ENCODE measurements at regions not wholly inside any gene's neighbourhood (a gene's known extent, or its start where the extent isn't known, plus 50 kb on each side); places are given as distances from the start of the nearest gene placed in this dataset.
A peak's percentile ranks its signal among the peaks of the same experiment; 100 is the strongest.

GRCh38 chr17:51397361-51398127 lies 137.2 kb downstream of the UTP18 start:
- no peak overlapping the region for H3K27ac Mint-ChIP-seq
- no peak for DNase-seq
- no peak overlapping the region for H3K4me3 Mint-ChIP-seq
- H3K4me1 Mint-ChIP-seq = no peaks in the 10 kb centered on the region
- H3K27me3 Mint-ChIP-seq = peaks cover 9 to 30% (median 17%) of the 10 kb centered on the region in 3 donors
- ATAC-seq (ENCODE audit: low read depth in 2 of 2) = no peak
- H3K36me3 Mint-ChIP-seq = no peaks in the 10 kb centered on the region
- peaks cover 0 to 1% (median 0%) of the 10 kb centered on the region in 7 donors for H3K9me3 Mint-ChIP-seq

- no peak for DNase-seq
- no peaks in the 10 kb centered on the region for H3K4me1 Mint-ChIP-seq
- ATAC-seq (ENCODE audit: low read depth in 2 of 2) = no peak
- H3K9me3 Mint-ChIP-seq = peaks cover 0 to 1% (median 0%) of the 10 kb centered on the region in 7 donors
- peaks cover 9 to 30% (median 21%) of the 10 kb centered on the region in 3 donors for H3K27me3 Mint-ChIP-seq
- H3K4me3 Mint-ChIP-seq = no peak overlapping the region
- no peaks in the 10 kb centered on the region for H3K36me3 Mint-ChIP-seq
- no peak overlapping the region for H3K27ac Mint-ChIP-seq
These were observed 137.8 kb downstream of the UTP18 start for GRCh38 chr17:51398128-51398525.

GRCh38 chr17:51398687-51399086 lies 138.3 kb downstream of the UTP18 start:
- DNase-seq (no peak), ATAC-seq (ENCODE audit: low read depth in 2 of 2) (no peak)
- Mint-ChIP-seq H3K4me3 (no peak overlapping the region), H3K4me1 (no peaks in the 10 kb centered on the region), H3K9me3 (peaks cover 0 to 1% (median 0%) of the 10 kb centered on the region in 7 donors), H3K27me3 (peaks cover 9 to 29% (median 25%) of the 10 kb centered on the region in 3 donors), H3K36me3 (no peaks in the 10 kb centered on the region), H3K27ac (no peak overlapping the region)

- H3K27me3 Mint-ChIP-seq = peaks cover 9 to 36% (median 34%) of the 10 kb centered on the region in 3 donors
- H3K9me3 Mint-ChIP-seq = peaks cover 0 to 1% (median 0%) of the 10 kb centered on the region in 7 donors
- no peaks in the 10 kb centered on the region for H3K4me1 Mint-ChIP-seq
- DNase-seq (no peak), ATAC-seq (ENCODE audit: low read depth in 2 of 2) (no peak)
- H3K4me3 Mint-ChIP-seq = no peak overlapping the region
- H3K27ac Mint-ChIP-seq = no peak overlapping the region
- H3K36me3 Mint-ChIP-seq = no peaks in the 10 kb centered on the region
These were observed 140.9 kb downstream of the UTP18 start for GRCh38 chr17:51401279-51401678.

GRCh38 chr17:51402899-51403298 lies 142.6 kb downstream of the UTP18 start:
- no peak overlapping the region for H3K4me3 Mint-ChIP-seq
- peaks cover 0 to 4% (median 0%) of the 10 kb centered on the region in 7 donors for H3K9me3 Mint-ChIP-seq
- H3K27ac Mint-ChIP-seq = no peak overlapping the region
- ATAC-seq (ENCODE audit: low read depth in 2 of 2) = no peak
- no peaks in the 10 kb centered on the region for H3K36me3 Mint-ChIP-seq
- no peaks in the 10 kb centered on the region for H3K4me1 Mint-ChIP-seq
- no peak for DNase-seq
- peaks cover 17 to 51% (median 45%) of the 10 kb centered on the region in 3 donors for H3K27me3 Mint-ChIP-seq

- no peak for DNase-seq
- Mint-ChIP-seq H3K4me1 (no peaks in the 10 kb centered on the region), H3K36me3 (no peaks in the 10 kb centered on the region), H3K9me3 (peaks cover 0 to 10% (median 0%) of the 10 kb centered on the region in 7 donors), H3K27ac (no peak overlapping the region), H3K4me3 (no peak overlapping the region), H3K27me3 (peaks cover 30 to 52% (median 47%) of the 10 kb centered on the region in 3 donors)
- ATAC-seq (ENCODE audit: low read depth in 2 of 2) = no peak
These were observed 147.2 kb downstream of the UTP18 start for GRCh38 chr17:51407576-51407975.

GRCh38 chr17:51419476-51419875 lies 159.1 kb downstream of the UTP18 start:
- peaks cover 0 to 8% (median 5%) of the 10 kb centered on the region in 7 donors for H3K9me3 Mint-ChIP-seq
- no peak overlapping the region for H3K4me3 Mint-ChIP-seq
- H3K27me3 Mint-ChIP-seq = peaks cover 23 to 49% (median 26%) of the 10 kb centered on the region in 3 donors
- no peaks in the 10 kb centered on the region for H3K4me1 Mint-ChIP-seq
- DNase-seq (no peak), ATAC-seq (ENCODE audit: low read depth in 2 of 2) (no peak)
- H3K36me3 Mint-ChIP-seq = peaks cover 0 to 6% of the 10 kb centered on the region in 2 donors
- no peak overlapping the region for H3K27ac Mint-ChIP-seq

- no peak overlapping the region for H3K4me3 Mint-ChIP-seq
- H3K27ac Mint-ChIP-seq = no peak overlapping the region
- ATAC-seq (ENCODE audit: low read depth in 2 of 2) (no peak), DNase-seq (no peak)
- H3K4me1 Mint-ChIP-seq = no peaks in the 10 kb centered on the region
- peaks cover 0 to 8% (median 5%) of the 10 kb centered on the region in 7 donors for H3K9me3 Mint-ChIP-seq
- H3K27me3 Mint-ChIP-seq = peaks cover 22 to 49% (median 28%) of the 10 kb centered on the region in 3 donors
- H3K36me3 Mint-ChIP-seq = peaks cover 0 to 6% of the 10 kb centered on the region in 2 donors
These were observed 161.2 kb downstream of the UTP18 start for GRCh38 chr17:51421525-51421924.

GRCh38 chr17:51422634-51423033 lies 162.3 kb downstream of the UTP18 start:
- Mint-ChIP-seq H3K27ac (peak overlapping the region in 1 of 6 donors; percentile 56), H3K27me3 (peaks cover 22 to 48% (median 28%) of the 10 kb centered on the region in 3 donors), H3K4me1 (peaks cover 0 to 2% (median under 1%) of the 10 kb centered on the region in 3 donors), H3K9me3 (peaks cover 0 to 8% (median 5%) of the 10 kb centered on the region in 7 donors), H3K4me3 (no peak overlapping the region), H3K36me3 (peaks cover 0 to 6% of the 10 kb centered on the region in 2 donors)
- DNase-seq = no peak
- ATAC-seq (ENCODE audit: low read depth in 2 of 2) = no peak

GRCh38 chr17:51423421-51424160 lies 163.2 kb downstream of the UTP18 start:
- Mint-ChIP-seq H3K27ac (no peak overlapping the region), H3K4me1 (peaks cover 0 to 5% (median 5%) of the 10 kb centered on the region in 3 donors), H3K4me3 (no peak overlapping the region), H3K27me3 (peaks cover 22 to 39% (median 28%) of the 10 kb centered on the region in 3 donors), H3K36me3 (peaks cover 0 to 6% of the 10 kb centered on the region in 2 donors), H3K9me3 (peaks cover 0 to 8% (median 5%) of the 10 kb centered on the region in 7 donors)
- no peak for ATAC-seq (ENCODE audit: low read depth in 2 of 2)
- no peak for DNase-seq

- H3K27ac Mint-ChIP-seq = no peak overlapping the region
These were observed 165.4 kb downstream of the UTP18 start for GRCh38 chr17:51425773-51426172.

GRCh38 chr17:51427323-51427811 lies 167.0 kb downstream of the UTP18 start:
- Mint-ChIP-seq H3K9me3 (peaks cover 0 to 8% (median 4%) of the 10 kb centered on the region in 7 donors), H3K36me3 (peaks cover 0 to 5% of the 10 kb centered on the region in 2 donors), H3K4me1 (peaks cover 0 to 5% (median 5%) of the 10 kb centered on the region in 3 donors), H3K4me3 (no peak overlapping the region), H3K27me3 (peaks cover 7 to 10% (median 8%) of the 10 kb centered on the region in 3 donors), H3K27ac (no peak overlapping the region)
- DNase-seq = no peak
- ATAC-seq (ENCODE audit: low read depth in 2 of 2) = no peak

More at GRCh38 chr17:51425773-51426172, 165.4 kb downstream of the UTP18 start:
- peaks cover 0 to 6% of the 10 kb centered on the region in 2 donors for H3K36me3 Mint-ChIP-seq
- no peak for DNase-seq
- no peak for ATAC-seq (ENCODE audit: low read depth in 2 of 2)
- peaks cover 11 to 23% (median 23%) of the 10 kb centered on the region in 3 donors for H3K27me3 Mint-ChIP-seq
- peaks cover 0 to 8% (median 5%) of the 10 kb centered on the region in 7 donors for H3K9me3 Mint-ChIP-seq
- no peak overlapping the region for H3K4me3 Mint-ChIP-seq
- peaks cover 0 to 5% (median 5%) of the 10 kb centered on the region in 3 donors for H3K4me1 Mint-ChIP-seq

GRCh38 chr17:51427856-51428255 lies 167.5 kb downstream of the UTP18 start:
- peak overlapping the region in 2 of 8 donors; percentile 9 to 73 for H3K4me3 Mint-ChIP-seq
- no peak overlapping the region for H3K27ac Mint-ChIP-seq
- DNase-seq = no peak
- peaks cover 2 to 8% (median 5%) of the 10 kb centered on the region in 3 donors for H3K27me3 Mint-ChIP-seq
- peaks cover 0 to 7% (median 0%) of the 10 kb centered on the region in 7 donors for H3K9me3 Mint-ChIP-seq
- ATAC-seq (ENCODE audit: low read depth in 2 of 2) = no peak
- H3K4me1 Mint-ChIP-seq = peaks cover 0 to 5% (median 5%) of the 10 kb centered on the region in 3 donors
- H3K36me3 Mint-ChIP-seq = peaks cover 0 to under 1% of the 10 kb centered on the region in 2 donors
